ENCODE measurements at regions not wholly inside any gene's neighbourhood (a gene's known extent, or its start where the extent isn't known, plus 50 kb on each side); places are given as distances from the start of the nearest gene placed in this dataset.

GRCh38 chr2:143946436-143947391 is 573.2 kb downstream of the ZEB2 start:
- Histone ChIP-seq H3K9me3 (ENCODE audit: insufficient read depth, low read length) (no peaks in the 10 kb centered on the region), H3K36me3 (ENCODE audit: insufficient read depth, insufficient read length, low read length) (no peaks in the 10 kb centered on the region), H3K9ac (ENCODE audit: insufficient read length, low read depth) (no peak overlapping the region), H3K4me3 (ENCODE audit: insufficient read length, low read depth) (no peak overlapping the region), H3K4me1 (ENCODE audit: insufficient read depth, insufficient read length) (no peaks in the 10 kb centered on the region), H3K27me3 (ENCODE audit: insufficient read depth, insufficient read length) (no peaks in the 10 kb centered on the region)
- TF ChIP-seq ZNF274 (IDR thresholded peaks at IDR 0.05; ENCODE audit: low read depth, low read length) (no peak), SUZ12 (IDR thresholded peaks at IDR 0.05; ENCODE audit: extremely low read depth, insufficient read depth, insufficient read length) (no peak), YY1 (IDR thresholded peaks at IDR 0.05; ENCODE audit: insufficient read depth, insufficient read length) (no peak)
- DNase-seq (ENCODE audit: low read depth, low spot score): no peak

GRCh38 chr2:143942486-143942885 is 577.4 kb downstream of the ZEB2 start:
- Histone ChIP-seq H3K36me3 (ENCODE audit: insufficient read depth, insufficient read length, low read length) (no peaks in the 10 kb centered on the region), H3K4me3 (ENCODE audit: insufficient read length, low read depth) (no peak overlapping the region), H3K9me3 (ENCODE audit: insufficient read depth, low read length) (no peaks in the 10 kb centered on the region), H3K27me3 (ENCODE audit: insufficient read depth, insufficient read length) (peaks cover 17% of the 10 kb centered on the region), H3K9ac (ENCODE audit: insufficient read length, low read depth) (no peak overlapping the region), H3K4me1 (ENCODE audit: insufficient read depth, insufficient read length) (no peaks in the 10 kb centered on the region)
- TF ChIP-seq ZNF274 (IDR thresholded peaks at IDR 0.05; ENCODE audit: low read depth, low read length) (no peak), YY1 (IDR thresholded peaks at IDR 0.05; ENCODE audit: insufficient read depth, insufficient read length) (no peak), SUZ12 (IDR thresholded peaks at IDR 0.05; ENCODE audit: extremely low read depth, insufficient read depth, insufficient read length) (no peak)
- no peak for DNase-seq (ENCODE audit: low read depth, low spot score)

GRCh38 chr2:143940720-143941119 is 579.2 kb downstream of the ZEB2 start:
- Histone ChIP-seq H3K4me3 (ENCODE audit: insufficient read length, low read depth) (no peak overlapping the region), H3K9ac (ENCODE audit: insufficient read length, low read depth) (no peak overlapping the region), H3K27me3 (ENCODE audit: insufficient read depth, insufficient read length) (peaks cover 34% of the 10 kb centered on the region), H3K4me1 (ENCODE audit: insufficient read depth, insufficient read length) (no peaks in the 10 kb centered on the region), H3K36me3 (ENCODE audit: insufficient read depth, insufficient read length, low read length) (no peaks in the 10 kb centered on the region), H3K9me3 (ENCODE audit: insufficient read depth, low read length) (no peaks in the 10 kb centered on the region)
- TF ChIP-seq YY1 (IDR thresholded peaks at IDR 0.05; ENCODE audit: insufficient read depth, insufficient read length) (no peak), ZNF274 (IDR thresholded peaks at IDR 0.05; ENCODE audit: low read depth, low read length) (no peak), SUZ12 (IDR thresholded peaks at IDR 0.05; ENCODE audit: extremely low read depth, insufficient read depth, insufficient read length) (no peak)
- DNase-seq (ENCODE audit: low read depth, low spot score): no peak

- TF ChIP-seq SUZ12 (IDR thresholded peaks at IDR 0.05; ENCODE audit: extremely low read depth, insufficient read depth, insufficient read length) (no peak), ZNF274 (IDR thresholded peaks at IDR 0.05; ENCODE audit: low read depth, low read length) (no peak), YY1 (IDR thresholded peaks at IDR 0.05; ENCODE audit: insufficient read depth, insufficient read length) (no peak)
- Histone ChIP-seq H3K27me3 (ENCODE audit: insufficient read depth, insufficient read length) (peaks cover 42% of the 10 kb centered on the region), H3K9me3 (ENCODE audit: insufficient read depth, low read length) (no peaks in the 10 kb centered on the region), H3K4me1 (ENCODE audit: insufficient read depth, insufficient read length) (no peaks in the 10 kb centered on the region), H3K36me3 (ENCODE audit: insufficient read depth, insufficient read length, low read length) (no peaks in the 10 kb centered on the region), H3K9ac (ENCODE audit: insufficient read length, low read depth) (no peak overlapping the region), H3K4me3 (ENCODE audit: insufficient read length, low read depth) (no peak overlapping the region)
- DNase-seq (ENCODE audit: low read depth, low spot score): no peak
These were observed 580.1 kb downstream of the ZEB2 start for GRCh38 chr2:143939626-143940330.

GRCh38 chr2:143937723-143938350 is 582.1 kb downstream of the ZEB2 start:
- DNase-seq (ENCODE audit: low read depth, low spot score): no peak
- Histone ChIP-seq H3K9ac (ENCODE audit: insufficient read length, low read depth) (peak overlapping the region; percentile 91), H3K4me3 (ENCODE audit: insufficient read length, low read depth) (peak overlapping the region; percentile 82), H3K36me3 (ENCODE audit: insufficient read depth, insufficient read length, low read length) (no peaks in the 10 kb centered on the region), H3K27me3 (ENCODE audit: insufficient read depth, insufficient read length) (peaks cover 42% of the 10 kb centered on the region), H3K9me3 (ENCODE audit: insufficient read depth, low read length) (no peaks in the 10 kb centered on the region), H3K4me1 (ENCODE audit: insufficient read depth, insufficient read length) (no peaks in the 10 kb centered on the region)
- no peak for TF ChIP-seq SUZ12 (IDR thresholded peaks at IDR 0.05; ENCODE audit: extremely low read depth, insufficient read depth, insufficient read length)
- no peak for TF ChIP-seq ZNF274 (IDR thresholded peaks at IDR 0.05; ENCODE audit: low read depth, low read length)
- TF ChIP-seq YY1 (IDR thresholded peaks at IDR 0.05; ENCODE audit: insufficient read depth, insufficient read length): no peak

- TF ChIP-seq YY1 (IDR thresholded peaks at IDR 0.05; ENCODE audit: insufficient read depth, insufficient read length) (no peak), ZNF274 (IDR thresholded peaks at IDR 0.05; ENCODE audit: low read depth, low read length) (no peak), SUZ12 (IDR thresholded peaks at IDR 0.05; ENCODE audit: extremely low read depth, insufficient read depth, insufficient read length) (peak; percentile 73)
- peaks cover 42% of the 10 kb centered on the region for H3K27me3 ChIP-seq (ENCODE audit: insufficient read depth, insufficient read length)
- no peaks in the 10 kb centered on the region for H3K36me3 ChIP-seq (ENCODE audit: insufficient read depth, insufficient read length, low read length)
- DNase-seq (ENCODE audit: low read depth, low spot score): peak; percentile 38
- H3K4me1 ChIP-seq (ENCODE audit: insufficient read depth, insufficient read length): no peaks in the 10 kb centered on the region
- H3K9ac ChIP-seq (ENCODE audit: insufficient read length, low read depth): peak overlapping the region; percentile 91
- no peaks in the 10 kb centered on the region for H3K9me3 ChIP-seq (ENCODE audit: insufficient read depth, low read length)
- H3K4me3 ChIP-seq (ENCODE audit: insufficient read length, low read depth): peak overlapping the region; percentile 82
These were observed 582.8 kb downstream of the ZEB2 start for GRCh38 chr2:143936848-143937722.

All from NT2/D1 (cell line).